Body of pancreas (tissue), 4 donors: ENCODE measurements at regions not wholly inside any gene's neighbourhood (a gene's known extent, or its start where the extent isn't known, plus 50 kb on each side); places are given as distances from the start of the nearest gene placed in this dataset.

ENCODE experiments used
- CTCF ChIP-seq, 7 experiments: fragments of 450-650 bp in 4 of 7; fragments of 200-600 bp in 3 of 7; sonication (generic) in 3 of 7; IDR thresholded peaks; one replicate each; pipeline ENCODE4 v1.5.1; 2016 to 2019; ENCODE audit warnings: antibody characterized with exemption in 7 of 7
- POLR2A ChIP-seq, 3 donors: fragments of 450-650 bp; IDR thresholded peaks; one replicate each; pipeline ENCODE4 v1.6.1; 2016; ENCODE audit warnings: antibody characterized with exemption in 3 of 3, mild to moderate bottlenecking in 2 of 3

- TF ChIP-seq POLR2A (IDR thresholded peaks at IDR 0.05) (no peak), CTCF (IDR thresholded peaks at IDR 0.05) (no peak)
These were observed 281.3 kb upstream of the ARRDC4 start for GRCh38 chr15:97679106-97679688.
